HCT116 (cell line): ENCODE measurements at regions not wholly inside any gene's neighbourhood (a gene's known extent, or its start where the extent isn't known, plus 50 kb on each side); places are given as distances from the start of the nearest gene placed in this dataset.

Experiments
- ATAC-seq: fragments of 200-7000 bp; cut with Tn5 transposase; 2 replicates; pipeline ENCODE4 v1.9.1; 2020; ENCODE audit warnings: mild to moderate bottlenecking, moderate library complexity
- BruUV-seq: library from RNA; stranded (reverse); fragments of 400-500 nt; replicated peaks from 2 replicates; lab custom pipeline; 2021; lab: Mats Ljungman, UMichigan
- CTCF ChIA-PET: fragments of 300-600 bp; sonication (Branson Sonifier 250); formaldehyde crosslinking; loops from one replicate; lab custom pipeline; 2021; ENCODE audit warnings: antibody characterized with exemption; lab: Charles Lee
- POLR2A ChIA-PET: fragments of 300-600, 350-600 bp; sonication (Branson Sonifier 250); formaldehyde crosslinking; loops from one replicate; lab custom pipeline; 2021; ENCODE audit warnings: antibody characterized with exemption; lab: Charles Lee
- RAD21 ChIA-PET, 2 experiments: fragments of 300-600 bp; sonication (Branson Sonifier 250); formaldehyde crosslinking; loops; one replicate each; lab custom pipeline; 2023; ENCODE audit warnings: low total read pairs in 2 of 2; ENCODE audit not compliant: uncharacterized antibody in 2 of 2, unreplicated experiment in 2 of 2, low non-redundant PET in 1 of 2; lab: Charles Lee
- DNase-seq: peaks from one replicate; pipeline ENCODE4 v3.0.0-alpha.2; 2010; ENCODE audit warnings: low read depth, low spot score
- H2AFZ ChIP-seq: fragments of 200-600 bp; shearing (Covaris generic), sonication (generic); 2 replicates; pipeline ENCODE4 v1.6.1; 2017; ENCODE audit warnings: low read depth, mixed run types, mixed read lengths, antibody characterized with exemption, low read length; ENCODE audit not compliant: poor library complexity, severe bottlenecking
- H3K27ac ChIP-seq: 2 replicates; pipeline ENCODE4 v1.5.1; 2012; ENCODE audit warnings: low read depth, low read length
- H3K27me3 ChIP-seq: fragments of 200-600 bp; sonication (generic); 2 replicates; pipeline ENCODE4 v1.6.1; 2016; ENCODE audit warnings: mixed run types, low read length, mixed read lengths; ENCODE audit not compliant: insufficient read depth
- H3K36me3 ChIP-seq, 2 experiments: fragments of 200-500 bp in 1 of 2; fragments of 200-600 bp in 1 of 2; sonication (Bioruptor generic) in 1 of 2; sonication (generic) in 1 of 2; 2 replicates each; pipeline versions ENCODE4 v1.5.1 to v1.6.1; 2014 to 2016; ENCODE audit warnings: low read length in 2 of 2, inconsistent platforms in 1 of 2, mixed read lengths in 1 of 2, mixed run types in 1 of 2; ENCODE audit not compliant: insufficient read depth in 2 of 2, control insufficient read depth in 1 of 2
- H3K4me1 ChIP-seq, 2 experiments: fragments of 200-600 bp in 1 of 2; sonication (generic) in 1 of 2; 2 replicates each; pipeline versions ENCODE4 v1.5.1 to v1.6.1; 2012 to 2017; ENCODE audit warnings: low read length in 2 of 2, inconsistent platforms in 1 of 2, mild to moderate bottlenecking in 1 of 2, mixed read lengths in 1 of 2, mixed run types in 1 of 2, moderate library complexity in 1 of 2; ENCODE audit not compliant: insufficient read depth in 2 of 2, control insufficient read depth in 1 of 2
- H3K4me2 ChIP-seq: fragments of 200-600 bp; sonication (generic); 2 replicates; pipeline ENCODE4 v1.6.1; 2017; ENCODE audit warnings: mixed run types, low read length, mixed read lengths
- H3K4me3 ChIP-seq, 2 experiments: fragments of 200-600 bp in 1 of 2; sonication (generic) in 1 of 2; replicated peaks in 1 of 2; 2 replicates each; pipeline ENCODE4 v1.5.1; 2011 to 2016; ENCODE audit warnings: low read length in 2 of 2, control low read depth in 1 of 2, low read depth in 1 of 2, mild to moderate bottlenecking in 1 of 2, mixed read lengths in 1 of 2, mixed run types in 1 of 2
- H3K79me2 ChIP-seq: fragments of 200-600 bp; sonication (generic); 2 replicates; pipeline ENCODE4 v1.6.1; 2017; ENCODE audit warnings: mild to moderate bottlenecking, mixed run types, low read length, moderate library complexity, mixed read lengths; ENCODE audit not compliant: insufficient read depth
- H3K9ac ChIP-seq: fragments of 200-600 bp; sonication (generic); 2 replicates; pipeline ENCODE4 v1.6.1; 2016; ENCODE audit warnings: low read length, mixed read lengths
- H3K9me2 ChIP-seq: fragments of 200-600 bp; sonication (generic), shearing (Covaris generic); 2 replicates; pipeline ENCODE4 v1.6.1; 2017; ENCODE audit warnings: mixed run types, mild to moderate bottlenecking, moderate library complexity; ENCODE audit not compliant: insufficient read depth
- H3K9me3 ChIP-seq, 2 experiments: fragments of 200-500 bp in 1 of 2; fragments of 200-600 bp in 1 of 2; sonication (Bioruptor generic) in 1 of 2; sonication (generic) in 1 of 2; 2 replicates each; pipeline ENCODE4 v1.6.1; 2014 to 2017; ENCODE audit warnings: low read length in 2 of 2, mixed read lengths in 2 of 2, inconsistent platforms in 1 of 2, low read depth in 1 of 2, mild to moderate bottlenecking in 1 of 2, mixed run types in 1 of 2, moderate library complexity in 1 of 2; ENCODE audit not compliant: control insufficient read depth in 1 of 2, insufficient read depth in 1 of 2
- H4K20me1 ChIP-seq: fragments of 200-600 bp; sonication (generic), shearing (Covaris generic); 2 replicates; pipeline ENCODE4 v1.6.1; 2017; ENCODE audit warnings: mixed run types, mild to moderate bottlenecking, moderate library complexity; ENCODE audit not compliant: insufficient read depth
- CBX3 ChIP-seq: IDR thresholded peaks from 2 replicates; pipeline ENCODE4 v1.6.1; 2012; ENCODE audit warnings: low read depth
- EZH2 ChIP-seq: fragments of 200-600 bp; sonication (generic); IDR thresholded peaks from 2 replicates; pipeline ENCODE4 v1.6.1; 2017; ENCODE audit warnings: antibody characterized with exemption, mixed run types
- EZH2phosphoT487 ChIP-seq: fragments of 200-600 bp; IDR thresholded peaks from 2 replicates; pipeline ENCODE4 v1.6.1; 2018; ENCODE audit warnings: antibody characterized with exemption, borderline replicate concordance
- JUND ChIP-seq: IDR thresholded peaks from 2 replicates; pipeline ENCODE4 v1.6.1; 2012
- POLR2A ChIP-seq: IDR thresholded peaks from 2 replicates; pipeline ENCODE4 v1.7.0; 2011; ENCODE audit warnings: borderline replicate concordance; ENCODE audit not compliant: insufficient read depth, insufficient read length; ENCODE audit errors: extremely low read depth
- POLR2AphosphoS5 ChIP-seq: IDR thresholded peaks from 2 replicates; pipeline ENCODE4 v1.6.1; 2011; ENCODE audit warnings: mild to moderate bottlenecking, low read depth, low read length, moderate library complexity
- RAD21 ChIP-seq: IDR thresholded peaks from 2 replicates; pipeline ENCODE4 v1.6.1; 2012; ENCODE audit warnings: low read depth, mild to moderate bottlenecking
- SP1 ChIP-seq: IDR thresholded peaks from 2 replicates; pipeline ENCODE4 v1.6.1; 2012; ENCODE audit warnings: low read depth
- SRF ChIP-seq: IDR thresholded peaks from 2 replicates; pipeline ENCODE4 v1.6.1; 2012; ENCODE audit warnings: low read depth
- YY1 ChIP-seq: IDR thresholded peaks from 2 replicates; pipeline ENCODE4 v1.6.1; 2011; ENCODE audit warnings: low read length, low read depth, moderate library complexity, mild to moderate bottlenecking; ENCODE audit not compliant: insufficient replicate concordance; ENCODE audit errors: extremely low read depth
- ZFX ChIP-seq: fragments of 450-650 bp; IDR thresholded peaks from 2 replicates; pipeline ENCODE4 v1.6.1; 2017
- intact Hi-C: fragments of 100-400 bp; cut with micrococcal nuclease; formaldehyde crosslinking; loops from 2 replicates; pipeline ENCODE4 v1.10.0; 2022
- TF ChIP-seq, protein P1 (sequence below): IDR thresholded peaks from 2 replicates; pipeline ENCODE4 v1.6.1; 2011; ENCODE audit warnings: mild to moderate bottlenecking, low read length, moderate library complexity; ENCODE audit not compliant: insufficient replicate concordance; ENCODE audit errors: extremely low read depth
- TF ChIP-seq, protein P2 (sequence below), 3 experiments: fragments of 200-600 bp in 1 of 3; sonication (generic) in 1 of 3; IDR thresholded peaks in 2 of 3; conservative IDR thresholded peaks in 1 of 3; 2 replicates each; pipeline ENCODE4 v1.5.1; 2012 to 2017; ENCODE audit warnings: low read depth in 2 of 3, low read length in 2 of 3, antibody characterized with exemption in 1 of 3, borderline replicate concordance in 1 of 3, control low read depth in 1 of 3, mild to moderate bottlenecking in 1 of 3, mixed read lengths in 1 of 3, mixed run types in 1 of 3, moderate library complexity in 1 of 3; ENCODE audit not compliant: insufficient read depth in 1 of 3

DNA sequence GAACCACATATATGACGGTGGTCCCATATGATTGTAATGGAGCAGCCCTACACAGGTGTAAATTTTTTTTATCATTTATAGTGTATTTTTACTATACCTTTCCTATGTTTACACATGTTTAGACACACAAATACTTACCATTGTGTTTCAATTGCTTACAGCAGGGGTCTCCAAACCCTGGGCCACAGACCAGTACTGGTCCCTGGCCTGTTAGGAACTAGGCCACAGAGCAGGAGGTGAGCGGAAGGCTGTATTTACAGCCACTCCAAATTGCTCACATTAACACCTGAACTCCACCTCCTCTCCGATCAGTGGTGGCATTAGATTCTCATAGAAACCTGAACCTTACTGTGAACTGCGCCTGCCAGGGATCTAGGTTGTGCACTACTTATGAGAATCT lies 201.8 kb upstream of the NDST4 start (continued):
- TF ChIP-seq, protein P1, sequence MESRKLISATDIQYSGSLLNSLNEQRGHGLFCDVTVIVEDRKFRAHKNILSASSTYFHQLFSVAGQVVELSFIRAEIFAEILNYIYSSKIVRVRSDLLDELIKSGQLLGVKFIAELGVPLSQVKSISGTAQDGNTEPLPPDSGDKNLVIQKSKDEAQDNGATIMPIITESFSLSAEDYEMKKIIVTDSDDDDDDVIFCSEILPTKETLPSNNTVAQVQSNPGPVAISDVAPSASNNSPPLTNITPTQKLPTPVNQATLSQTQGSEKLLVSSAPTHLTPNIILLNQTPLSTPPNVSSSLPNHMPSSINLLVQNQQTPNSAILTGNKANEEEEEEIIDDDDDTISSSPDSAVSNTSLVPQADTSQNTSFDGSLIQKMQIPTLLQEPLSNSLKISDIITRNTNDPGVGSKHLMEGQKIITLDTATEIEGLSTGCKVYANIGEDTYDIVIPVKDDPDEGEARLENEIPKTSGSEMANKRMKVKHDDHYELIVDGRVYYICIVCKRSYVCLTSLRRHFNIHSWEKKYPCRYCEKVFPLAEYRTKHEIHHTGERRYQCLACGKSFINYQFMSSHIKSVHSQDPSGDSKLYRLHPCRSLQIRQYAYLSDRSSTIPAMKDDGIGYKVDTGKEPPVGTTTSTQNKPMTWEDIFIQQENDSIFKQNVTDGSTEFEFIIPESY = no peak
- TF ChIP-seq POLR2AphosphoS5 (no peak), POLR2A (no peak), EZH2 (no peak), SRF (no peak)

DNA sequence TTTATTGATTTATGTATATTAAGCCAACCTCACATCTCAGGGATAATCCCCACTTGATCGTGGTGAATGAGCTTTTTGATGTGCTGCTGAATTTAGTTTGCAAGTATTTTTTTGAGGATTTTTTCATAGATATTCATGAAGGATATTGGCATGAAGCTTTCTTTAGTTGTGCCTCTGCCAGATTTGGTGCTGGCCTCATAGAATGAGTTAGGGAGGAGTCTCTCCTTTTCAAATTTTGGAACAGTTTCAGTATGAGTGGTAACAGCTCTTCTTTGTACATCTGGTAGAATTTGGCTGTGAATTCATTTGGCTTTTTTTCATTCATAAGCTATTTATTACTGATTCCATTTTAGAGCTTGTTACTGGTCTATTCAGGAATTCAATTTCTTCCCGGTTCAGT lies 197.2 kb upstream of the NDST4 start:
- no peak overlapping the region for H3K9ac ChIP-seq
- POLR2A ChIA-PET = no interaction called here
- no peak overlapping the region for H3K4me2 ChIP-seq
- no peak overlapping the region for H3K4me3 ChIP-seq
- no peaks in the 10 kb centered on the region for H3K27me3 ChIP-seq
- H2AFZ ChIP-seq = no peak overlapping the region
- RAD21 ChIA-PET = no interaction called here
- no peak for DNase-seq
- H3K27ac ChIP-seq = no peak overlapping the region
- no peak for ATAC-seq
- no peaks in the 10 kb centered on the region for H4K20me1 ChIP-seq
- TF ChIP-seq, protein P2, sequence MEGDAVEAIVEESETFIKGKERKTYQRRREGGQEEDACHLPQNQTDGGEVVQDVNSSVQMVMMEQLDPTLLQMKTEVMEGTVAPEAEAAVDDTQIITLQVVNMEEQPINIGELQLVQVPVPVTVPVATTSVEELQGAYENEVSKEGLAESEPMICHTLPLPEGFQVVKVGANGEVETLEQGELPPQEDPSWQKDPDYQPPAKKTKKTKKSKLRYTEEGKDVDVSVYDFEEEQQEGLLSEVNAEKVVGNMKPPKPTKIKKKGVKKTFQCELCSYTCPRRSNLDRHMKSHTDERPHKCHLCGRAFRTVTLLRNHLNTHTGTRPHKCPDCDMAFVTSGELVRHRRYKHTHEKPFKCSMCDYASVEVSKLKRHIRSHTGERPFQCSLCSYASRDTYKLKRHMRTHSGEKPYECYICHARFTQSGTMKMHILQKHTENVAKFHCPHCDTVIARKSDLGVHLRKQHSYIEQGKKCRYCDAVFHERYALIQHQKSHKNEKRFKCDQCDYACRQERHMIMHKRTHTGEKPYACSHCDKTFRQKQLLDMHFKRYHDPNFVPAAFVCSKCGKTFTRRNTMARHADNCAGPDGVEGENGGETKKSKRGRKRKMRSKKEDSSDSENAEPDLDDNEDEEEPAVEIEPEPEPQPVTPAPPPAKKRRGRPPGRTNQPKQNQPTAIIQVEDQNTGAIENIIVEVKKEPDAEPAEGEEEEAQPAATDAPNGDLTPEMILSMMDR (IDR thresholded peaks at IDR 0.05 in 2 of 3, conservative IDR thresholded peaks at IDR 0.05 in 1 of 3; ENCODE audit: borderline replicate concordance in 1 of 3, insufficient read depth in 1 of 3, low read depth in 2 of 3, low read length in 2 of 3) = no peak
- TF ChIP-seq POLR2A (no peak), EZH2phosphoT487 (no peak), SP1 (no peak), JUND (no peak), YY1 (no peak), RAD21 (no peak), ZFX (no peak), CBX3 (no peak)
- TF ChIP-seq, all 23 proteins: peak for 0
- H3K79me2 ChIP-seq = no peaks in the 10 kb centered on the region
- CTCF ChIA-PET = no interaction called here
- H3K36me3 ChIP-seq = no peaks in the 10 kb centered on the region
- no peaks in the 10 kb centered on the region for H3K9me3 ChIP-seq
- intact Hi-C loops = no loop called here
- BruUV-seq = no TSS peak
- no peaks in the 10 kb centered on the region for H3K9me2 ChIP-seq
- H3K4me1 ChIP-seq = no peaks in the 10 kb centered on the region
